K562 (cell line): ENCODE measurements at regions not wholly inside any gene's neighbourhood (a gene's known extent, or its start where the extent isn't known, plus 50 kb on each side); places are given as distances from the start of the nearest gene placed in this dataset.

Experiments
- ATAC-seq: fragments of 200-7000 bp; cut with Tn5 transposase; 3 replicates; pipeline ENCODE4 v1.9.1; 2020; ENCODE audit warnings: moderate library complexity
- BruUV-seq: library from RNA; stranded (reverse); fragments of 400-500 nt; replicated peaks from 2 replicates; lab custom pipeline; 2021; lab: Mats Ljungman, UMichigan
- CTCF ChIA-PET: fragments of 300-600 bp; formaldehyde crosslinking; extraction: SDS; loops from one replicate; lab custom pipeline; 2021; ENCODE audit warnings: low intra/inter-chr PET ratio; lab: Yijun Ruan, JAX
- POLR2A ChIA-PET: fragments of 300-600, 350-650 bp; sonication (Branson Sonifier 250); formaldehyde crosslinking; extraction: SDS; loops from one replicate; lab custom pipeline; 2021; ENCODE audit warnings: antibody characterized with exemption, inconsistent platforms; lab: Yijun Ruan, JAX
- DNase-seq, 4 experiments: peaks; one replicate each; pipeline versions ENCODE4 v3.0.0 to v3.0.0-alpha.2; 2011 to 2018; ENCODE audit warnings: low spot score in 3 of 4, mixed read lengths in 3 of 4; ENCODE audit errors: extremely low read depth in 1 of 4
- FAIRE-seq: peaks from 2 replicates; lab custom pipeline; 2011; peaks lifted over from hg19 to GRCh38; lab: Jason Lieb, UNC
- H2AFZ ChIP-seq: 2 replicates; pipeline ENCODE4 v1.6.0; 2011; ENCODE audit warnings: low read depth, low read length, control low read depth, inconsistent platforms
- H3K27ac ChIP-seq: fragments of 200-600 bp; 3 replicates; pipeline ENCODE4 v1.8.0; 2011; ENCODE audit warnings: low read depth, mild to moderate bottlenecking, control low read depth, inconsistent platforms, low read length, moderate library complexity, mixed read lengths; ENCODE audit errors: extremely low read depth
- H3K27me3 ChIP-seq, 2 experiments: fragments of 300-600 bp in 1 of 2; 2 replicates in 1 of 2; 3 replicates in 1 of 2; pipeline versions ENCODE4 v1.6.0 to v1.8.0; 2011; ENCODE audit warnings: inconsistent platforms in 2 of 2, low read length in 2 of 2, mild to moderate bottlenecking in 1 of 2, mixed read lengths in 1 of 2, moderate library complexity in 1 of 2; ENCODE audit not compliant: control insufficient read depth in 2 of 2, insufficient read depth in 2 of 2
- H3K36me3 ChIP-seq: fragments of 300-600 bp; 3 replicates; pipeline ENCODE4 v1.8.0; 2011; ENCODE audit warnings: mild to moderate bottlenecking, low read length, inconsistent platforms; ENCODE audit not compliant: control insufficient read depth, insufficient read depth
- H3K4me1 ChIP-seq, 2 experiments: fragments of 200-600 bp in 1 of 2; replicated peaks in 1 of 2; 2 replicates in 1 of 2; 3 replicates in 1 of 2; pipeline versions ENCODE4 v1.5.1 to v1.8.0; 2011; ENCODE audit warnings: inconsistent platforms in 2 of 2, low read length in 2 of 2, mild to moderate bottlenecking in 1 of 2, mixed read lengths in 1 of 2, moderate library complexity in 1 of 2; ENCODE audit not compliant: control insufficient read depth in 2 of 2, insufficient read depth in 2 of 2
- H3K4me2 ChIP-seq: 2 replicates; pipeline ENCODE4 v1.6.1; 2011; ENCODE audit warnings: low read length, control low read depth, inconsistent platforms, mixed read lengths; ENCODE audit not compliant: insufficient read depth
- H3K4me3 ChIP-seq: fragments of 200-600 bp; sonication (generic), shearing (Covaris generic); 2 replicates; pipeline ENCODE4 v1.5.1; 2016; ENCODE audit warnings: control low read depth, inconsistent platforms
- H3K79me2 ChIP-seq: fragments of 200-600 bp; 3 replicates; pipeline ENCODE4 v1.8.0; 2011; ENCODE audit warnings: low read length, inconsistent platforms; ENCODE audit not compliant: control insufficient read depth, insufficient read depth
- H3K9ac ChIP-seq, 2 experiments: 2 replicates each; pipeline versions ENCODE4 v1.6.0 to v1.6.1; 2011; ENCODE audit warnings: low read depth in 2 of 2, low read length in 2 of 2, control low read depth in 1 of 2, inconsistent platforms in 1 of 2, mild to moderate bottlenecking in 1 of 2, mixed read lengths in 1 of 2; ENCODE audit not compliant: insufficient read depth in 1 of 2
- H3K9me1 ChIP-seq: one replicate; pipeline ENCODE4 v1.6.0; 2011; ENCODE audit warnings: inconsistent platforms, mild to moderate bottlenecking, low read length, moderate library complexity; ENCODE audit not compliant: control insufficient read depth, insufficient read depth
- H3K9me3 ChIP-seq: replicated peaks from 2 replicates; pipeline ENCODE4 v1.5.1; 2011; ENCODE audit warnings: low read depth, low read length, inconsistent platforms; ENCODE audit not compliant: control insufficient read depth, insufficient read depth
- H4K20me1 ChIP-seq: replicated peaks from 2 replicates; pipeline ENCODE4 v1.6.1; 2011; ENCODE audit warnings: low read length, inconsistent platforms, mixed read lengths; ENCODE audit not compliant: control insufficient read depth, insufficient read depth
- BMI1 ChIP-seq: fragments of 150-350 bp; IDR thresholded peaks from 2 replicates; pipeline ENCODE4 v1.6.1; 2014; ENCODE audit warnings: low read length
- ILF3 ChIP-seq: fragments of 450-650 bp; IDR thresholded peaks from 2 replicates; pipeline ENCODE4 v1.6.1; 2018; ENCODE audit warnings: antibody characterized with exemption, mild to moderate bottlenecking, moderate library complexity, borderline replicate concordance
- NR3C1 ChIP-seq: sonication (generic); formaldehyde crosslinking; IDR thresholded peaks from 2 replicates; pipeline ENCODE4 v1.8.1; 2022; ENCODE audit warnings: missing genetic modification reagents
- TOE1 ChIP-seq, 2 experiments: fragments of 450-650 bp in 1 of 2; sonication (generic) in 1 of 2; formaldehyde crosslinking in 1 of 2; IDR thresholded peaks; 2 replicates each; pipeline versions ENCODE4 v1.7.1 to v1.8.0; 2016 to 2022; ENCODE audit warnings: borderline replicate concordance in 2 of 2, mild to moderate bottlenecking in 2 of 2, antibody characterized with exemption in 1 of 2, inconsistent platforms in 1 of 2, low read depth in 1 of 2, missing genetic modification reagents in 1 of 2, moderate library complexity in 1 of 2
- ZFX ChIP-seq: sonication (generic); formaldehyde crosslinking; IDR thresholded peaks from 2 replicates; pipeline ENCODE4 v1.8.0; 2022; ENCODE audit warnings: mild to moderate bottlenecking, missing genetic modification reagents, moderate library complexity
- ZNF212 ChIP-seq: fragments of 450-650 bp; formaldehyde crosslinking; IDR thresholded peaks from 2 replicates; pipeline ENCODE4 v1.4.0; 2020; ENCODE audit warnings: mild to moderate bottlenecking
- WGBS: fragments of 100-300 bp; shearing (Covaris generic); methylation state at CpG from one replicate; pipeline ENCODE4 v1.1.6; 2016; ENCODE audit warnings: low coverage, mixed read lengths; ENCODE audit not compliant: insufficient coverage; ENCODE audit errors: missing lambda C conversion rate; 5-methylcytosine and 5-hydroxymethylcytosine counted together
- in situ Hi-C: fragments of 300-500 bp; cut with MboI; formaldehyde crosslinking; loops from 4 replicates; pipeline ENCODE4 v1.15.0; 2018; ENCODE audit warnings: inconsistent platforms, mixed read lengths
- intact Hi-C: fragments of 100-400 bp; cut with micrococcal nuclease; formaldehyde crosslinking; loops from 2 replicates; pipeline ENCODE4 v1.14.2; 2022
- TF ChIP-seq, protein P1 (sequence below), 2 experiments: fragments of 450-650 bp in 1 of 2; sonication (generic) in 1 of 2; formaldehyde crosslinking in 1 of 2; IDR thresholded peaks in 1 of 2; conservative IDR thresholded peaks in 1 of 2; 2 replicates each; pipeline versions ENCODE4 v1.6.1 to v1.8.1; 2016 to 2023; ENCODE audit warnings: mild to moderate bottlenecking in 2 of 2, moderate library complexity in 2 of 2, inconsistent platforms in 1 of 2, missing genetic modification reagents in 1 of 2

DNA sequence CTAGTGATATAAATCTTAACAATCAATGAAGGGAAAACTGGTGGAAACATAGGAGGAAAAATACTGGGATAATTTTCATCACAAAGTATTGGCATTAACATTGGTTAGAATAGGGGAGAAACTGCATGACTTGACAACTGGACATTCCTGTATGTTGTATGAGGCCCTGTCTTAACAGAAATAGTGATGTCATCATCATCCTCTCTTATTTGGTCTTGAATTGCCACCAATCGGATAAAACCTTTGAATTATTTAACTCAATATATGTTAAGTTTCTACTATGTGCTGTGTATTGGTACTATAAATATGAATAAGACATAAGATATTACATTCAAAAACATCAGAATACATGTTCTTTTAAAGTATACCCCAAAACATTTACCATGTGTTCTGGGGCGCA is 130.1 kb upstream of the CCDC54 start:
- ChIA-PET POLR2A (no interaction called here), CTCF (no interaction called here)
- H3K36me3 ChIP-seq = no peaks in the 10 kb centered on the region
- no peaks in the 10 kb centered on the region for H3K79me2 ChIP-seq
- in situ Hi-C loops (no loop called here), intact Hi-C loops (no loop called here)
- FAIRE-seq = no peak
- no peaks in the 10 kb centered on the region for H3K4me1 ChIP-seq
- no peaks in the 10 kb centered on the region for H3K9me3 ChIP-seq
- no TSS peak for BruUV-seq
- no peak for DNase-seq
- no peak overlapping the region for H3K4me2 ChIP-seq
- no peaks in the 10 kb centered on the region for H3K9me1 ChIP-seq
- H3K4me3 ChIP-seq = no peak overlapping the region
- WGBS = 21% methylated on average over 2 of the region's 2 CpGs
- no peak overlapping the region for H2AFZ ChIP-seq
- TF ChIP-seq, protein P1, sequence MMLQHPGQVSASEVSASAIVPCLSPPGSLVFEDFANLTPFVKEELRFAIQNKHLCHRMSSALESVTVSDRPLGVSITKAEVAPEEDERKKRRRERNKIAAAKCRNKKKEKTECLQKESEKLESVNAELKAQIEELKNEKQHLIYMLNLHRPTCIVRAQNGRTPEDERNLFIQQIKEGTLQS (IDR thresholded peaks at IDR 0.05) = peak; percentile 21; the same call in 1 of the 2 replicates
- TF ChIP-seq, protein P1 (CRISPR knock-in tag; conservative IDR thresholded peaks at IDR 0.05) = no peak
- TF ChIP-seq NR3C1 (CRISPR knock-in tag) = no peak
- H3K27ac ChIP-seq = no peak overlapping the region
- H3K27me3 ChIP-seq = no peaks in the 10 kb centered on the region; a peak in 1 of 5 replicates
- no peak for ATAC-seq
- no peaks in the 10 kb centered on the region for H4K20me1 ChIP-seq
- H3K9ac ChIP-seq = no peak overlapping the region

DNA sequence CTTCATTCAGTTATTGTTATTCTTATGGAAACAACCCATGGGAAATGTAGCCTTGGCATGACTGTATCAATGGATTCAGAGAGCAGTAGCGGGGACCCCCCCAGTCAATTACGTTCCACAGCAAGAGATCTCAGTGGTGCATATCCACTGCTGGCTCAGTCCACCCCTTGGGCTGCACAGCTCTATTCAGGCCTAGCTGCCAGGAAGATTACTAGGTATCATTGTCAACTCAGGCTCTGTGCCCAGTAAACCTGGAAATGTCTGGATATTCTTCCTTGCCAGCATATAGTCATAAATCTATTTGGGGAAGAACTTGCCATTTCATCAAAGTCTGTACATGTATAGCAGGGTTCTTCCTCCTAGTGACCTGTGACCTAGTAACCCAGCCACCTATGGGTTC is 128.1 kb upstream of the CCDC54 start:
- H4K20me1 ChIP-seq = no peaks in the 10 kb centered on the region
- H3K9me1 ChIP-seq = no peaks in the 10 kb centered on the region
- no peak overlapping the region for H2AFZ ChIP-seq
- no peaks in the 10 kb centered on the region for H3K9me3 ChIP-seq
- intact Hi-C loops (no loop called here), in situ Hi-C loops (no loop called here)
- no peak for ATAC-seq
- DNase-seq = no peak
- ChIA-PET POLR2A (no interaction called here), CTCF (no interaction called here)
- no TSS peak for BruUV-seq
- H3K27ac ChIP-seq = no peak overlapping the region
- no peak overlapping the region for H3K4me3 ChIP-seq
- H3K4me1 ChIP-seq = no peaks in the 10 kb centered on the region
- H3K9ac ChIP-seq = no peak overlapping the region
- no peaks in the 10 kb centered on the region; a peak in 1 of 5 replicates for H3K27me3 ChIP-seq
- no CpG with 5 or more reads among the region's 2 CpGs for WGBS
- H3K79me2 ChIP-seq = no peaks in the 10 kb centered on the region
- FAIRE-seq = no peak
- H3K4me2 ChIP-seq = no peak overlapping the region
- no peaks in the 10 kb centered on the region for H3K36me3 ChIP-seq
- TF ChIP-seq ZFX = no peak
- TF ChIP-seq ILF3 = no peak
- TF ChIP-seq TOE1 (IDR thresholded peaks at IDR 0.05; ENCODE audit: borderline replicate concordance) = no peak
- TF ChIP-seq TOE1 (CRISPR knock-in tag; IDR thresholded peaks at IDR 0.05; ENCODE audit: borderline replicate concordance, low read depth) = no peak
- no peak for TF ChIP-seq BMI1
- no peak for TF ChIP-seq ZNF212 (CRISPR knock-in tag)
